GM18511 (cell line): ENCODE measurements at regions not wholly inside any gene's neighbourhood (a gene's known extent, or its start where the extent isn't known, plus 50 kb on each side); places are given as distances from the start of the nearest gene placed in this dataset.
"Not testable (repeated sequence)": the region's sequence is repeated elsewhere in the genome, so short reads cannot be mapped to it uniquely, and the experiment has no call there.

Experiments used
- ATAC-seq: cut with Tn5 transposase; IDR thresholded peaks from one replicate; pipeline ENCODE4 v1.9.1; 2021; ENCODE audit warnings: mild to moderate bottlenecking, moderate library complexity; ENCODE audit not compliant: unreplicated experiment

GRCh38 chr9:31719262-31719661 lies 665.2 kb upstream of the ACO1 start:
- no peak for ATAC-seq

GRCh38 chr9:31730398-31730797 lies 654.0 kb upstream of the ACO1 start:
- ATAC-seq: no peak

GRCh38 chr9:31733166-31733565 lies 651.3 kb upstream of the ACO1 start:
- ATAC-seq: no peak

- no peak for ATAC-seq
Measured at GRCh38 chr9:31736581-31737179, 647.8 kb upstream of the ACO1 start.

GRCh38 chr9:31740705-31741104 lies 643.7 kb upstream of the ACO1 start:
- ATAC-seq: no peak

DNA sequence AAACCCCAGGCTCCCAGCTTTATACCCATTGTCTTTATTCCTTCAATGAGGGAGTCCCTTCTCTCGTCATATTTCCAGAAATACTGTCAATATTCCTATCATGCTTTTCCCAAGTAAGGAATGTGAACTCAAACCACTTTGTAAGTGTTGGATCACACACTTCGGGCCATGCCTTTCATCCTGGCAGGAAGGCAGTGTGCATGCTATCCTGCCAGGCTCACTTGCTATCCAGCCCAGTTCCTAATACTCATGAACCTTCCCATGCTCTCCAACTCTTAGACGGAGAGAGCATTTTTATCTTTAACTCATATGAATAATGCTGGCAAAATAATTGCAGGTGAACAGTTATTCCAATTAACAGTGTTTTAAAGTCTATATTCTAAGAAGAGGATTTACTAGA lies 639.9 kb upstream of the ACO1 start:
- ATAC-seq: no peak

DNA sequence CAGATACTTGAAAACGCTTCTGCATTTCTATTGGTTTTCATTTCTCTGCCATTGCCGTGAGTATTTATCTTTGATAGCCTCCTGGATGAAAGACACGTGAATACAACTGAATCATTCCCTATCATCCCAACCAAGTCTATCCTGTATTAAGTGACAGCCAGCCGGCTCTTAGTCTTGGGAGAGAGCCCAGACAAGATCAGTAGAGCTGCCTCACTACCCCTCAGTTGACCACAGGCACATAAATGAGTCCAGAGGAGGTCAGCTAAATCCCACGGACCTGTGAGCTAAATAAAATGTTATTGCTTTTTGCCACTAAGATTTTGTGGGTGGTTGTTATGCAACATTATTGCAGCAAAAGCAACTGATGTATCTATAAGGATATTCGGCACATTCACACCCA lies 639.0 kb upstream of the ACO1 start:
- no peak for ATAC-seq

- no peak for ATAC-seq
Measured at GRCh38 chr9:31745886-31746285, 638.6 kb upstream of the ACO1 start.

DNA sequence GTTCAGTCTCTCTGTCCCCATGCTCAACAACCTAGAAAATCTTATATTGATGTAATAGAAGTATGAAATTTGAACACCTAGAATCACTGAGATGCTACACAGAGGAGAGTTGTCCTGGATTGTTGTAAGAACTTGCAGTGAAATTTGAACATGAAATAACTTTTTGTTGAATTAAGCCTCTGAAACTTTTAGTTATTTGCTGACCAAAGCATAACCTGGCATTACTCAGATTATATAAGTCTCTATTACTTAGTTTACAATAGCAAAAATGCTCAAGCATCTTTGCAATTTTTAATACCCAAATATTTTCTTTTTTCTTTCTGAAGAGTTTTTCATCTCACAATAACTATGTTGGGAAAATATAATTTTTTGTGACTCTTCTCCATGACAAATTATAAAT lies 630.7 kb upstream of the ACO1 start:
- no peak for ATAC-seq

- ATAC-seq: no peak
Measured at GRCh38 chr9:31759703-31760102, 624.7 kb upstream of the ACO1 start.

GRCh38 chr9:31774021-31774420 lies 610.4 kb upstream of the ACO1 start:
- not testable (repeated sequence) for ATAC-seq

DNA sequence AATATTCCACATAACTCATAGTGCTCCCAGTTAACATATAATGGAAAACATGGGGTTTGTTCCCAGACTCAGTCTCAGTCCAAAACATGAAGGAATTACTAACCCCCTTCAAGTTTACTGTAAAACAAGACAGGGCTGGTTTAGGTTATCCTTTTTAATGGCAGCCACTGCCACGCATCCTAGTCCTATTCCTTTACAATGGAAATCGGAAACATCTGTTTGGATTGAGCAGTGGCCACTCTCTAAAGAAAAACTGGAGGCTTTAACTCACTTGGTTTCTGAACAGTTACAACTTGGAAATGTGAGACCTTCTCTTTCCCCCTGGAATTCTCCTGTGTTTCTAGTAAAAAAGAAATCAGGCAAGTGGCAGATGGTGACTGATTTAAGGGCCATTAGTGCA lies 609.9 kb upstream of the ACO1 start:
- ATAC-seq: no peak

GRCh38 chr9:31776471-31776870 lies 608.0 kb upstream of the ACO1 start:
- ATAC-seq: no peak

- no peak for ATAC-seq
Measured at GRCh38 chr9:31783491-31783890, 601.0 kb upstream of the ACO1 start.

DNA sequence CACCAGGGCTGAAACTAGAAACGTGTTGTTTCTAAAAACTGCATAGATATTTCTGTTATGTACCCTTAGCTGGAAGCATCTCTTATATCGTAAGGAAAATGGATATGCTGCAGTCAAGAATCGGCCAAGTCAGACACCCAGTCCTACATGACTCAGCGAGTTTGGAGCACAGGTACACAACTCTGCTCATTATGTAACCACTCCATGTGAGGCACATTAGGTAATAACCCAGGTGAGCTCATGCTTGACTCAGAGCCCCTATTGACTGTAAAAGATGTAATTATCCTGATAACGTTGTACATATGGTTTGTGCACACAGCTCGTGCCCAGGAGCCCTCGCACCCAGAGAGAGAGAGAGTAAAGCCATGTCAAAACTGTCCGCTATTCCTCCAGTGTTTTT lies 593.7 kb upstream of the ACO1 start:
- ATAC-seq: no peak

DNA sequence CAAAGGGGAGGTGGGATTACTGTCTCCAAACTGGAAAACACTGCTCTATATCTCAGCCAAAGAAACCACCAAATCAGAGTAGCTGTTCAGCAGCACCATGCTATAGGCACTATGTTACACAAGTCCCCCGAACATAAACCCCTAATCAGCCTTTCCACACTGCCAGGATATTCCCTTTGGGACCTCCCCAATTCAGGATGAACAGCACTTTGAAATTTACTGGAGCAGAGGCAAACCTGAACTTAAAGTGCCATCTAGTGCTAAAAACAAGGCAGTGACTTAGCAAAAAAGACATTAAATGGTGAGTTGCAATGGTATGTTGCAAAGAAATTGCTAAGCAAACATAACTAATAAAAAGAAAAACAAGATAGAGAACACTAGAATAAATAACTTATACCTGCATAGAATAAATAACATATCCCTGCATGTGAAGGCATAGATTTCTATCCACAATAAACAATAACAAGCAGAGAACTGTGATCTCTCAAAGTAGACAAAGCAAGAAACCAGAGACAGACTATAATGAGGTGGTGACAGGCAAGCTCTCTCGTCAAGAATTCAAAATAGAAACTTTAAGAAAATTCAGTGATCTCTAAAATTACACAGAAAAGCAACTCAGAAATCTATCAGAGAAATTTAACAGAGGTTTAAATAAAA lies 584.4 kb upstream of the ACO1 start:
- ATAC-seq: no peak

GRCh38 chr9:31807574-31808256 lies 576.7 kb upstream of the ACO1 start:
- ATAC-seq: no peak

DNA sequence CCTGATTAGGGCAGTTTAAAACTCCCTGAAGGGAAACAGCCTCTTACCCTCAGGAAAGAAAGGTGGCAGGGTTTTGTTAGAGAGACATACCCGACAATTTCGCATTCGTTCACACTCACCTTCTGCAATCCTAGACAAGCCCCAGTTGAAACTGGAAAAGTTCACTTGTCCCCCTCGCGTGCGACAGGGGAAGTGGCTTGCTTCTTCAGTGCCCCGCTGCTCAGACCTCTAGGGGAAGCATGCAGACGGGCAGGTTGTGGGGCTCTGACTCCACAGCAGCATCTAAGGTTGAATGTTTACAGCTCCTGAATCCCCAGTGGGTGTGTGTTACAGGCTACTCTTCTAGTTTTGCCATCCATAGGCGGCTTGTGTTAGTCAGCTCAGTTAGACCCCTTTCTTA lies 575.7 kb upstream of the ACO1 start:
- ATAC-seq: no peak

DNA sequence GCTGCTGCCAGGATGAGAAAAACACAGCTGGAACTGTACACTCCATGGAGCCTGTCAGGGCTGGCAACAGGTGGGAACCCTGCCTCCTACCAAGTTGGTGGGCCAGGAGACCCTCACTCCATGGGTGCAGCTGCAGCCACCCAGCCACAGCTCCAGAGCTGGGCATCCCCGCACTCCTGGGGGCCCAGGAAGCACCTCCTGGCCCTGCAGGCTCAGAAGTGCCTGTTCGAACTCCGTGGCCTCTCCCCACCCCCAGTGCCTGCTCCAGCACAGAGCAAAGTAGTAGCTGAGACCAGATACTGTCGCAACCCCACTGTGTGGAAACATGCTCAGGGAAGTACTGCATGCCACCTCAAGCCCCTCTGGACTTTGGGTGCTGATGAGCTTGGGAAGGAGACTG lies 564.0 kb upstream of the ACO1 start:
- no peak for ATAC-seq

GRCh38 chr9:31821583-31821982 lies 562.9 kb upstream of the ACO1 start:
- ATAC-seq: no peak

DNA sequence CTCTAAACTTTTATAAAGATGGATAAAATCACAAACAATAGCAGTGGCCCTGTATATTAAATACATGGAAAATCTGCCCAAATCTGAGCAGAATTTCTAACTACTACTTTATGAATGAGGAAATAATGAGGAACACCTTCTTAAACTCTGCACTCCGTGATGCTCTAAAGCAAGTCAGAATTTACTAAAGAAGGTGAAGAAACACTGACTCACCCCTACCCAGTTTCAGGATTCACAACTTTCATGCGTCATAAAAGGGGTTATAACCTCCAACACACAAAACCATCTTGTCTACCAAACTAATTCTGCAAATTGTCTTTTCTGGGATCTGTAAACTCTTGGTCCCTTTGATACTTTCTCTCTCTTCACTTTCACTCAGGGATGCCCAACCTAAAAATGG lies 561.1 kb upstream of the ACO1 start:
- ATAC-seq: no peak

GRCh38 chr9:31824860-31825259 lies 559.6 kb upstream of the ACO1 start:
- ATAC-seq: no peak
